Skin of body (tissue), 1 donor: ENCODE measurements at regions not wholly inside any gene's neighbourhood (a gene's known extent, or its start where the extent isn't known, plus 50 kb on each side); places are given as distances from the start of the nearest gene placed in this dataset.

Experiments
- DNase-seq: peaks from one replicate; lab custom pipeline; 2025; lab: John Stamatoyannopoulos, UW

DNA sequence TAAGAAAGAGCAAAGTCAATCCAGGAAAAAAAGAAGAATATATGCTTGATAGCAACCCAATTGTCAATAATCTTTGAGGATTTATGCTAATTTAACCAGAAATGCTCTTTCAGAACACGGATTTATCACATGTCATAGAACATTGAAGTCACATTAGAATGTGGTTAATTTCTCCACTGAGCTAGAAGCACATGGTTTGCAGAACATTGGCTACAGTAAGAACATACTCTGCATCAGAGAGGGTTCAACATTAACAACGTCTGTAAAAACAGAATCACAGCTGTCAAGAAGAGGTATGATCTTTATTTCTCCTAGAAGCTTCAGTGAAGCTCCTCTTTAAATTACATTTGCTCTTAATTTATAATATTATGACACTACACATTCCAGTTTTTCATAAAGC is 619.7 kb upstream of the AGTR1 start:
- DNase-seq = peak; percentile 46

DNA sequence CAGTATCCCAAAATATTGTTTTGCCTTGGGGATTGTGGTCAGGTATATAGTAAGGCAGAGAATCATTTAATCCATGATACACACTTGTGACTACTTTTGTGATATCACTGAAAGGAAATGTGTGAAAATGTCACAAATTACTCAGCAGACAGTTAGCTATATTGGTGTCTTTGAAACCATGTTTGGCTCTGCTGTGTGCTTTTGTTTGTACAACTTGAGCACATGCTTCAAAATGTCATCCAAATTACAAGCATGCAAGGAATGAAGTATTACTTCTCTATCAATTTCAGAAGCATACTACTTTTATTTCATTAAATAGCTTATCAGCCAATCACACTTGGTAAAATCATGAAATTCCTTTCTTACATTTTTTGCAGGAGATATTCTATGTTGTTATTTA is 619.0 kb upstream of the AGTR1 start:
- no peak for DNase-seq

DNA sequence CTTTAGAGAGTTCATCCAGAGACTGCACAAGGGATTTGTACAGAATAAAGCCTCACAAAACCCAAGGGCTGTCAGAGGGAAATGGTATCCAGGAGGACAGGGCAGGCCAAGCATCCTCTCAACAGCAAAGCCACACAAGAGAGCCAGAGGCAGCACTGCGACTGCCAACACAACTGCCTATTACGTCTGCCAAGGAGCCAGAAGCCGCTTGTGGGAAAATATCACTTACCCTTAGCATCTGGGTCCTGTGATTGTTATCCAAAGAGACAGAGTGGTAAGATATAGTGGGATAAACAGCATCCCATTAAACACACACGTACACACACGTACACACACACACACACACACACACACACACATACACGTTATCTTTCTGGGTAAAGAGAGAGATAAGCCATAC is 618.3 kb upstream of the AGTR1 start:
- DNase-seq = no peak

DNA sequence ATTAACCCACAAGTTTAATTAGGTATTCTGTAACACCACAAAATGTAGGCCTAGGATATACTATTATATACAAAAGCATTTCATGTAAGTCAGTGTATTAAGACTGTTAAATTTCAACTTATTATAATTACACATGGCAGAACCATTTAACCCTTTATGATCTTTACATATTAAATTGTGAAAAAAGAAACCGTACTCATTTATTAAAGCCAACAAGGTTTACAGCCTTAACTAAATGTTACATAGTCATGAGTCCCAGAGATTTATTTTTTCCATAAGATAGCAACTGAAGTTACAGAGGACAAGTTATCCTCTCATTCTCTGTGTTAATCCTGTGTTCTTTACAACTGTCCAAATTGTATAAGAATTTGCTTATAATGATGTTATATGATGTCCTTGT is 615.8 kb upstream of the AGTR1 start:
- no peak for DNase-seq

DNA sequence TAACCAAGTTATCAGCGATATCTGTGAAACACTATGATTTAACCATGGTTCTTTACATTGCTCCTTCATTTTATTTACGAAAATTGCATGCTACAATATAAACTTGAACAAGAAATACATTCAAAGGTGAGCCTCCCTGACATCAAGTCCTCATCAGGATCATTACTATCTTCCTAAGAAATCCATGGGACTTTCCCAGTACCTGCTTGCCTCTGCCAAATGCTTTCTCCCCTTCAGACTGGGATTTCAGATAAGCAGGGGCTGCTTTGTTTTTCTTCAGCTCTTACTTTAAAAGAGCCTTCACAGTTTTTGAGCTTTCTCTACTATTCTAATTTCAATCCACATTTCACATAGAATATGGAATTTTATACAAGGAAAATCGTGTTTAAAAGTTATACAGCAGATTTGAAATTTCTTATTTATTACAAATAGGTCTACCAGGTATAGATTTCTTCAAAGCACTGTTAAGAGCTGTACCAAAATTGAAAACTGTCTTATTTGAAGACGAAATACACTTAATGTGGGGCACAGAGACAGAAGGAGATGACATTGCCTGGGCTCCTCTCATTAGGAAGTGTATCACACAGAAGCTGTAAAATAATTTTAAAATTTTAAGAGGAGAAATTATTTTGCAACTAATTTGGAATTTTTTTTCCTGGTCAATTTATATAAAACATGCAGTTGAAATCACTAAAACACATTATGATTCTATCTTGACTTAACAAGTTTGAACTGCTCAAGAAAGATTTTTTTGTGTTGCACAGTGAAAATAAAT is 615.0 kb upstream of the AGTR1 start:
- DNase-seq = no peak

DNA sequence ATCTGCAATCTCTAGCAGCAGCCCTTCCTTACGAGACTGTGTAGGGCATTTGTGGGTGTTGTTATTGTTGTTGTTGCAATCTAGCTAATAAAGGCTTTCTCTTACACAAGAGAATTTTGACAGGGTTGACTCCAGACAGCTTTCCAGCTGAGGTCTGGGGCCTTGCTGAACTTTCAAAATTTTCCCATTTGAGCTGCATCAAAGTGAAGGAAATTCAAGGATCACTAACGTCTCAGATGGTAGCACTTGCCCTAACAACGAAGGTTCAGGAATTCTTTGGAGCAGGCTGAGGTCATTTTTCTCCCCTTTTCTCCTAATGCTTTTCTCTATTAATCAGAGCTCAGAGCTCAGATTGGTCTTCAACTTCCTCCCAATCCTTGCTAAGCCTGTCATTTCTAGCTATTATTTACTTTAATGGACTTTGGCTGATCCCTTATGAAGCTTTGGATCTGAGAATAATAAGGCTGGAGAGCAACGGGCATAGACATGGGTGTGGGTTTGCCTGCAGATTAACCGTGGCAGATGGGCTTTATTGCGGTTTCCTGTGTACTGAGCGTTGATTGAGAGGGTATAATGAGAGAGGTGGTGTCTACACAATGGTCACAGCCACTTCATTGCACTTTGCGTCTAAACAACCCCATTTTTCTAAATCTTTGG is 614.0 kb upstream of the AGTR1 start:
- no peak for DNase-seq

DNA sequence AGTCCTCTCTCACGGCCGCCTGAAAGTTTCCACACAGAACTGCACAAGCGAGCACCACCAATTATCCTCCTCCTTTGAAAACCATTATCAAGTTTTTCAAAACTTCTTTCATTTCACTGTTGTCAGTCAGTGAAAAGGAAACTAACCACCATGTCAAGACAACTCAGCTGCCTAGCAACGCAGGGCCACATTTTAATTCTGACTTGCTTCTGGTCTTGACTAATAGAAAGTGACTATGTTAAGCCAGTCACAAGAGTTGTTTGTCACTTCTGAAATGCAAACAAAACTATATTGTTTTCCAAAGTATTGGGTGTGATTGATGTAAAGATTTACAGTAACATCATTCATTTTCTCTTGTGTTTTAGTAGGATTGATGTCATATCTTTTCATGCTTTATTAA is 612.8 kb upstream of the AGTR1 start:
- DNase-seq = no peak

DNA sequence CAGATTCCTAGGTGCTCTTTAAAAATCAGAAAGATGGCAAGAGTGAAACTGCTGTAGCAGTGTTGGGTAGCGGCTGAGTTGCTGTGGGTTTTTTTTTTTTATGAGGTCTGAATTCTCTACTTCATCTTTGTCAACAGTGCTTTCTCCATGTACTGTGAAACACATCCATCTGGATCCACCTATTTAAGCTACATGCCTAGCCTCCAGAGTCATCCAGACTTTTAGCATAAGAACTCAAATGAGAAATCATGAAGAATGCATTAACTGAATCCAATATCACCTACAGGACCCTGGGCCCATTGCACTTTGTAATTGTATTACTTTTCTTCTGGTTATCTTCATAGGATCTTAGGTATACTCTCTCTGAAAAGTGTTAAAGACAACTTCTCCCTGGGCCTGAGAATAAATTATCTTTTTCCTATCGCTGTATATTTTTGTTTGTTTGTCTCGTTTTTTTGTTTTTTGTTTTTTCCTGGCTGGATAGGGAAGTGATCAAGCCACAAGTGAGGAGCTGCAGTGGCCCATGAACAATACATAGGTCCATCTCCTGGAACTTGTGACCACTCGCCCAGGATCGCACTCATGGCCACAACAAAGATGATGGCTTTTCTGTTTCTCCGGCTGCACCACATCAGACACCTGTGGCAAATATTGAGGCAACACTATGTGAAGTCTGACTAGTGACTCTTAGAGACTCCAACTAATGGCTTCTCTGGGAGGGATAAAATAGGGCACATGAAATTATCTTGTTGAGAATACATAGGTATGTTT is 609.9 kb upstream of the AGTR1 start:
- no peak for DNase-seq

DNA sequence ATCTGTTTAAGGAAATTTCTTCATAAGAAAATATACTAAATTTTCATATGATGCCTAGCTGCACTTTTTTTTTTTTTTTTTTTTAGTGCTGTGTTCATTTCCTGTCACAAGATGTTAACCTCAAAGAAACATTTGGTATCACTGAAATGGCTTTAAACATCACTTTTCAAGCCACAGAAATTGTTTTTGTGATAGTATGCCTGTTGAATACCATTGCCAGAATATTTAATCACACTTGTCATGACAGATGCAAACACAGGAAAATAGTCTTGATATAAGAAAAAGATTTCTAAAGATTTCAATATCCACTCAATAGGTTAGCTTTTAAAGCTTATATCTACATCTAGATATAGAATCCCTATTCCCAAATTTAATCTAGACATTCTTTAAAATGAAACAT is 608.5 kb upstream of the AGTR1 start:
- no peak for DNase-seq

DNA sequence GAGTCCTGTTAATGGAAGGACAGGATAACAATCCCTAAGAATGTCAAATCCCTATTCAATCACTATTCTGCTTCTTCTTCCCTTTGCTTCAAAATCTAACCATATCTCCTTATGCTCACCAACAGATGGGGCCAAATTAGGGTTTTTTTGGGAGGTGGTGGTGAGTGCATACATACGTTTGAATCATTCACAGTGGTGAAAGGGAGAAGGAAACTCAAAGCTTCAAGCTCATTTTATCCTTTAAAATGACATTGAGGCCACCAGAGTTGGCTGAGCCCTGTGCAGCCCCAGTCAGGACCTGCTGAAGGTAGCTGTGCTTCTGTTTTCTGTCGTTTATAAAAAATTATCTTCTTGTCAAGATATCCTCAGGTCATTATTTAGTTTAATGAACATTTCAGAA is 607.5 kb upstream of the AGTR1 start:
- no peak for DNase-seq

DNA sequence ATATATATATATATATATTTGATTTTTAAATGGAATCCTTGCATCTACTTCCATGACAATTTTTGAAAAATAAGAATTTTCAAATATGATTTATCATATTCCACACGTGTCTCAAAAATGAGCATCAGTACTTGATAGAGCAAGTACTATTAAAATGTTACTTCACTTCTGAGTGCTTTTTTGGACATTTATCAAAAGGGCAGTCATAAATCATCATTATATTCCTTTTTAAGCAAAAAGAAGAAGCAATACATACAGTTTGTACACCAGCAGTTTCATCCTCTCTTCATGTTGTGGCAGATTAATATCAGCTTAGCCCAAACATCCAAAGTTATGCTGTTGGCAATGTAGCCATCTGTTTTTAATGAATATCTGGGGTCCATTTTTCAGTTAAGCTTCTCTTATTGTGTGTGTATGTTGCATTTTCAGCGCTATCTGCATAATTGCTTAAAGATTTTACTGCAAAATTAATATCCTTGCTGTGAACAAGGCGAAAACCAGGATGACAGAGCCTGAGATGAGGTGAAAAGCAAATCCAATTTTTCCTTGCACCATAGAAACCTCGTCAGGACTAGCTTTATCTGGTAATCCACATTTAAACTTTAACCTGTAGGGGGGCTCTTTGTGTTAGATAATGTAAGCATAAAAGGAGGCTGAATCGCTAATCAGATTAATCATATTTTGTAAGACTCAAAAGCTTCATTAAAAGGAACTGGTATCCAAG is 604.9 kb upstream of the AGTR1 start:
- no peak for DNase-seq

DNA sequence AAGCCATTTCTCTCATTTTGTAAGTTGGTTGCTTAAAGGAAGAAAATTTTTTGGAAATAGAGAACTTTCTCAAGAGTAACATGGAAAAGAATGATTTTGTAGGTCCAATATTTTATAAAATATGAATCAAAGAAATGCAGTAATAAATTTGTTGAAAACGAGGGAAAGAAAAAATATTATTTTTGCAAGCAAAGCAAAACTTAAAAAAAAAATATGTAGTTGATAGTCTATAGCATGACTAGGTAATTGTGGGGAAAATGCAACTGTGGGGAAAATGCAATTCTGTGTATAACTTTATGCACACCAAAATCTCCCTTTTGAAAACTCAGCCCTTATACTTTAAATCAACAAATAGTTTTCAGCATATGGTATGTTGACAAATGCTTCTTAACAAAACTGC is 604.0 kb upstream of the AGTR1 start:
- no peak for DNase-seq

DNA sequence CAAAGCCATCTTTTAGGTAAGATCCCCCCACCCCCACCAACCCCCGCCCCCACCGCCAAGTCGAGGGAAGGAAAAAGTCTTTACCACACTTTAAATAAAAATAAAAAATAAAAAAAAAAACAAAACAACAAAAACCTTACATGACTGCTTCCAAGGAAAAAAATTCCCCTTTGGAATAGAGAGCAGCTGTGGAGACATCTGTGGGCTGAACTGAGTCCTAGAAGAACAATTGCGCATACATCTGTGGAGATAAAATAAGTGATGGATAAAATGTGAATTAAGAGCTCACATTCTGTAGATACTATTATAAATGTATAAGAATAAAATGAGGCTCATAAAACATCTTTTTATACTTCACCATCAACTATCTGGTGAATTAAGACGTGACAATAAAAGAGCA is 601.7 kb upstream of the AGTR1 start:
- DNase-seq = no peak

DNA sequence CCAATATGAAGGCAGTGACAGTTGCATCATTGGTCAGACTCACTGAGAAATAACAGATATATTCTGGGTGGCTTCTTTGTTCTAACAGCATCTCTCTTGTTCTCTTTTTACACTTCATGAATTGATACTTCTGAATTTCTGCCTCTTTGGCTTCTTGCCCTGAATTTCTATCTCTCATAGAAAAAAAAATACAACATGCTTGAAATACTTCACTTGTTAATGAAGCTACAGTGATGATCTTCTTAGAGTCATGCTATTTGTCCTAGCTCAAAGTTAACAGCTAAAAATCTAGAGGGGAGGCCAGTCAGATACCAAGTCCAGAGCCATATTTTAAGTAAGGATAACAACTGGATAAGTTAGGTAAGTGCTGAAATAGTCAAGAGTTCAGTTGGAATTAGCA is 597.2 kb upstream of the AGTR1 start:
- no peak for DNase-seq

DNA sequence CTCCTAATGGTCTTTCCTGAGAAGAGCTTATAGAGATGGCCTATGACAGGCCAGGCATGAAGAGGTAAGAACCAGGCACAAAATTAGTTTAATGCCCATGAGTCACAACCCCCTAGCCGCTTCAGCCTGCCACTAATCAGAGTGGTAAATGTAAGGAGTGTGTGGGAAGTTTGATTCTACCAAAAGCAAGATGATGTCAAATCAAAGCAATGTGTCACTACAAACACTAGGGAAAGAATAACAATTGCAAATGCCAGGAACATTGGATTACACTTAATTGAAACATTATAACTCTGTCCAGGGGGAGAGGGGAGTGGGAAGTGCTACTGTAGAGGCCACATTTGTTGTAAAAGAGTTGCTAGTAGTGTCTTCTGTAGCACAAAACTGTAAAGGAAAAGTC is 596.6 kb upstream of the AGTR1 start:
- DNase-seq = peak; percentile 55

DNA sequence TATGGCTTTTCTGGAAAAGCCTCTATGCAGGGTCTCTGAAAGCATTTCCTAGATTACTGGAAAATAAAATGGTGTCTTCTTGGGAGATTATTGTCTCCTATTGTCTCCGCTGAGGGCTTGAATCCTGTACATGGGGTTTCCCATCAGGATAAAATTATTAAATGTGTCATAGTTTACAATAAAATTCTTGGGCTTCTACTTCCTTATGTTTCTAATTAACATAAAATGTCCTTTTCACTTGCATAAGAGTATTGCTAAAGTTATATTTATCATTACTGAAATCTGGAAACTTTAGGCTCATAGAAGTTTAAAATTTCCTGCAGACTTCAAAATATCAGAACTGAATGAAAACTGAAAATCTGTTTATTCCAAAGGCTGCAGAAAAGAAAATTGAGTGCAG is 595.5 kb upstream of the AGTR1 start:
- peak; percentile 31 for DNase-seq

DNA sequence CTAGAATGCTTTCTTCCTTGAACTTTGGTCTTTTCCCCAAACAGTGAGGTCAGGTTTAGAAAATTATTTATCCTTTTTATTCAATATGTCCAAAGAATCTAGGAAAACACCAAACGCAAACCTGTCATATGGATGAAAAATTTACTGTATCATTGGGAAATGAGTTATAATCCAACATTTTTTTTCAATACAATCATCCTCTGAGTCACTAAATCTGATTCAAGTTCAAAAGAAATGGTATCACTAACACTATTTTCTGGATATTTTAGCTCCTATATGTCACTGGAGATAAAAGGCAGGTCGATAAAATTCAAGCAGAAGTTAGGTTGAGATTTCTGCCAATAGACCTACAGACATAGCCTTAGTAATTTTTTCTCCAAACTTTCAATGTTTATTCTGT is 591.6 kb upstream of the AGTR1 start:
- DNase-seq = no peak

DNA sequence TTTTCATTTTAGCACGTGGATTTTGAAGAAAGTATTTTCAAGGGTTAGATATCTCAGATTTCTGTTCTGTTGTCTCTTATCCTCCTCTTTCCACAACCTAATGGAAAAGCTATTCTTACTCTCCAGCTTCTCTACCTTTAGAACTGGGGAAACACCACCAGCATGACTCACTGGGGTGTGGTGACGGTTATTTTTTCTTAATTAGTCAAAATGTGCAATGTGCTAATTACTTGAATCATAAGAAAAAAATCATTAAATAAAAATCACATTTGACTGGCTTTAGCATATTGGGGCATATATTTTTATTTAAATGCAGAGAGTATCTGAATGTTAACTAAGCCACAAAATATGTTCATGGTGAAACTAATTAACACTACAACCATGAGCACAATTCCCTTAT is 570.7 kb upstream of the AGTR1 start:
- no peak for DNase-seq

DNA sequence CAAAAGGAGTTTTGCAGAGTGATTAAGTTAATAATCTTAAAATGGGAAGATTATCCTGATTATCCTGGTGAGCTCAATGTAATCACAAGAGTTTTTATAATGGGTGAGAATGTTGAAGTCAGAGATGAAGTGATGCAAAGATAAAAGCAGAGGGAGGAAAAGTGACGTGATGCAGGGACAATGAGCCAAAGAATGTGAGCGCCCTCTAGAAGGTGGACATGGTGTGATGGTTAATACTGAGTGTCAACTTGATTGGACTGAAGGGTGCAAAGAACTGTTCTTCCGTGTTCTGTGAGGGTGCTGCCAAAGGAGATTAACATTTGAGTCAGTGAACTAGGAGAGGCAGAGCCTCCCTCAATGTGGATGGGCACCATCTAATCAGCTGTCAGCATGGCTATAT is 569.6 kb upstream of the AGTR1 start:
- DNase-seq = no peak

DNA sequence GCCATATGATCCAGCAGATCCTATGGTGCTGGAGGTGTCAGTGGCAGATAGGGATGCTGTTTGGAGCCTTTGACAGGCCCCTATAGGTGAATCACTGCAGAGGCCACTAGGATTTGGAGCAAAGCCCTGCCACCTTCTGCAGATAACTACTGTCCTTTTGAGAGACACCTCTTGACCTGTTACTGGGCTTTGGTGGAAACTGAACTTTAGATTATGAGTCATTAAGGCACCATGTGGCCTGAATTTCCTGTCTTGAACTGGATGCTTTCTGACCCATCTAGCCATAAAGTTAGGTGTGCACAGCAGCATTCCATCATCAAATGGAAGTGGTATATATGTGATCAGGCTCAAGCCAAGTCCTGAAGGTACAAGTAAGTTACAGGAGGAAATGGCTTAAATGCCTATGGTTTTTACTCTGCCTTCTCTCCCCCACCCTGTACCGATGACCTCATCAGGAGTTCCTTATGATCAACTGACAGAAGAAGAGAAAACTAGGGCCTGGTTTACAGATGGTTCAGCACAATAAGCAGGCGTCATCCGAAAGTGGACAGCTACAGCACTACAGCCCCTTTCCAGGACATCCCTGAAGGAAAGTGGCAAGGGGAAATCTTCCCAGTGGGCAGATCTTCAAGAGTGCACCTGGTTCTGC is 565.6 kb upstream of the AGTR1 start:
- DNase-seq = no peak

DNA sequence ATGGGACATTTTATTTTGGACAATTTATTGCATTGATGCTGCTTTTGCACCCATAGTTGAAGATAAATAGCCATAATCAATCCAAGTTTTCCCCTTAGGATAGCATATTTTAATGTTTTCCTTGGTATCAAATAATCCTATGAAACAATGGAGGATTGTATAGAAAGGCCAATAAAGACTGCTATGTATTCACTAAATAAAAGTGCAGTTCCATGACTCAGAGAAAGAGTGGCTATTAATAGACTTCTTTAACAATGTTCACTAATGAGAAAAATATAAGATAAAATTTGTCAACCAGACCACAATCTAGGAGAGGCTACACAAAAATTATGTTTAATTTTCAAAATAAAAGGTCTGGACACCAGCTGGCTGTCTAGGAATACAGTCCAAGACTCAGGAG is 560.9 kb upstream of the AGTR1 start:
- DNase-seq = no peak

DNA sequence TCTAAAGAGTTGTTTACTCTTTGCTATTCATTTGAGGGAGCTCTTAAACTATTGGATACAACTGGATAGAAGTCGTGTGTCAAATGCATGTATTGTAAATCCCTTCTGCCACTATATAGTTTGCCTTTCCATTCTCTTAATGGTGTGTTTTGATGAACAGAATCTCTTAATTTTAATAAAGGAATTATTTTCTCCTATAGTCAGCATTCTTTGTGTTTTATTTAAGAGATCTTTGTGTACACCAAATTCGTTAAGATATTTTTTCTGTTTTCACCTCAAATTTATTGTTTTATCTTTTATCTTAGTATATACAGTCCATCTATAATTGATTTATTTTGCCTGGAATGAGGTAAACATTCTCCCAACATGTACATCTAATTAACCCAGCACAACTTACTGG is 551.5 kb upstream of the AGTR1 start:
- DNase-seq = no peak
